ENCODE measurements at regions not wholly inside any gene's neighbourhood (a gene's known extent, or its start where the extent isn't known, plus 50 kb on each side); places are given as distances from the start of the nearest gene placed in this dataset.

- no peaks in the 10 kb centered on the region for H3K36me3 ChIP-seq (ENCODE audit: control insufficient read depth in 2 of 2, extremely low read depth in 1 of 2, insufficient read depth in 2 of 2, low read length in 2 of 2)
- no peaks in the 10 kb centered on the region for H3K9me1 ChIP-seq (ENCODE audit: control insufficient read depth, extremely low read depth, insufficient read depth, low read length)
- no peak overlapping the region for H2AFZ ChIP-seq (ENCODE audit: control insufficient read depth, low read length)
- FAIRE-seq (no peak), DNase-seq (ENCODE audit: low read depth, low spot score) (no peak)
- H3K9me3 ChIP-seq (ENCODE audit: control insufficient read depth, low read depth, low read length), result no peaks in the 10 kb centered on the region
- no peaks in the 10 kb centered on the region for H3K27me3 ChIP-seq (ENCODE audit: control insufficient read depth, extremely low read depth, insufficient read depth, low read length)
- no peaks in the 10 kb centered on the region for H3K79me2 ChIP-seq (ENCODE audit: control insufficient read depth, insufficient read depth, low read length)
- H3K27ac ChIP-seq (ENCODE audit: control insufficient read depth, insufficient read depth, low read length), result no peak overlapping the region
- no peak overlapping the region for H3K9ac ChIP-seq (ENCODE audit: control insufficient read depth, extremely low read depth, insufficient read depth, low read length)
- H3K4me1 ChIP-seq (ENCODE audit: control insufficient read depth, extremely low read depth, insufficient read depth, low read length), result peaks cover 16% of the 10 kb centered on the region
- H3K4me2 ChIP-seq (ENCODE audit: control insufficient read depth, extremely low read depth, insufficient read depth, low read depth, low read length), result no peak overlapping the region
- no peak overlapping the region for H3K4me3 ChIP-seq (ENCODE audit: control insufficient read depth in 2 of 3, extremely low read depth in 1 of 3, insufficient read depth in 2 of 3, low read depth in 1 of 3, low read length in 3 of 3)
- TF ChIP-seq EZH2 (IDR thresholded peaks at IDR 0.05; ENCODE audit: low read length), result no peak
- TF ChIP-seq, protein P1, sequence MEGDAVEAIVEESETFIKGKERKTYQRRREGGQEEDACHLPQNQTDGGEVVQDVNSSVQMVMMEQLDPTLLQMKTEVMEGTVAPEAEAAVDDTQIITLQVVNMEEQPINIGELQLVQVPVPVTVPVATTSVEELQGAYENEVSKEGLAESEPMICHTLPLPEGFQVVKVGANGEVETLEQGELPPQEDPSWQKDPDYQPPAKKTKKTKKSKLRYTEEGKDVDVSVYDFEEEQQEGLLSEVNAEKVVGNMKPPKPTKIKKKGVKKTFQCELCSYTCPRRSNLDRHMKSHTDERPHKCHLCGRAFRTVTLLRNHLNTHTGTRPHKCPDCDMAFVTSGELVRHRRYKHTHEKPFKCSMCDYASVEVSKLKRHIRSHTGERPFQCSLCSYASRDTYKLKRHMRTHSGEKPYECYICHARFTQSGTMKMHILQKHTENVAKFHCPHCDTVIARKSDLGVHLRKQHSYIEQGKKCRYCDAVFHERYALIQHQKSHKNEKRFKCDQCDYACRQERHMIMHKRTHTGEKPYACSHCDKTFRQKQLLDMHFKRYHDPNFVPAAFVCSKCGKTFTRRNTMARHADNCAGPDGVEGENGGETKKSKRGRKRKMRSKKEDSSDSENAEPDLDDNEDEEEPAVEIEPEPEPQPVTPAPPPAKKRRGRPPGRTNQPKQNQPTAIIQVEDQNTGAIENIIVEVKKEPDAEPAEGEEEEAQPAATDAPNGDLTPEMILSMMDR (optimal IDR thresholded peaks at IDR 0.05 in 1 of 3, IDR thresholded peaks at IDR 0.05 in 1 of 3, conservative IDR thresholded peaks at IDR 0.05 in 1 of 3; ENCODE audit: extremely low read depth in 1 of 3, insufficient read depth in 2 of 3, low read length in 3 of 3), result no peak
- H4K20me1 ChIP-seq (ENCODE audit: control insufficient read depth, extremely low read depth, insufficient read depth, low read length), result no peaks in the 10 kb centered on the region
- dilution Hi-C loops (cut with MboI; ENCODE audit: extremely low pct_ligation_motif_present, low sequenced_read_pairs), result no loop called here
These were observed 54.6 kb upstream of the TNP1 start for GRCh38 chr2:216914491-216914890.

DNA sequence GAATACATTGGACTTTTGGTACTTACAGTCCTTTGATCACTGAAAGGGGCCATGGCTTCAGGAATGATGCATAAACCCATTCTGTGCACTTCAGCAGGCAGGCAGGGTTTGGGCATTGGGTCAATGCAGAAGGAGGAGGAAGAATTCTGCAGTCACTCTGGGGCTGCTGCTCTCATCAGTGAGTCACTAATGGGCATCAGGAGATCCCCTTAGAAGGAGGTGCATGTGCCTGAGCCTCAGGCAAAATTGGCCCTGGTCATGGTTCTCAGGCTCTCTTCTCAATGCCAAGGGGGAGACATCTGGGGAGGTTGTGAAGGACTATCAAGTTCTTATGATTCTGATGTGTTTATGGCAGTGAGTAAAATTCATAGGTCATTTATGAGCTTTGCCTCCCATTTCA, 52.0 kb upstream of the TNP1 start:
- Histone ChIP-seq H3K27me3 (ENCODE audit: control insufficient read depth, extremely low read depth, insufficient read depth, low read length) (no peaks in the 10 kb centered on the region), H2AFZ (ENCODE audit: control insufficient read depth, low read length) (no peak overlapping the region), H3K4me1 (ENCODE audit: control insufficient read depth, extremely low read depth, insufficient read depth, low read length) (no peaks in the 10 kb centered on the region), H4K20me1 (ENCODE audit: control insufficient read depth, extremely low read depth, insufficient read depth, low read length) (no peaks in the 10 kb centered on the region), H3K36me3 (ENCODE audit: control insufficient read depth in 2 of 2, extremely low read depth in 1 of 2, insufficient read depth in 2 of 2, low read length in 2 of 2) (no peaks in the 10 kb centered on the region), H3K27ac (ENCODE audit: control insufficient read depth, insufficient read depth, low read length) (no peak overlapping the region), H3K9me1 (ENCODE audit: control insufficient read depth, extremely low read depth, insufficient read depth, low read length) (no peaks in the 10 kb centered on the region), H3K4me3 (ENCODE audit: control insufficient read depth in 2 of 3, extremely low read depth in 1 of 3, insufficient read depth in 2 of 3, low read depth in 1 of 3, low read length in 3 of 3) (no peak overlapping the region), H3K4me2 (ENCODE audit: control insufficient read depth, extremely low read depth, insufficient read depth, low read depth, low read length) (no peak overlapping the region), H3K9ac (ENCODE audit: control insufficient read depth, extremely low read depth, insufficient read depth, low read length) (no peak overlapping the region), H3K79me2 (ENCODE audit: control insufficient read depth, insufficient read depth, low read length) (no peaks in the 10 kb centered on the region), H3K9me3 (ENCODE audit: control insufficient read depth, low read depth, low read length) (no peaks in the 10 kb centered on the region)
- dilution Hi-C loops (cut with MboI; ENCODE audit: extremely low pct_ligation_motif_present, low sequenced_read_pairs), result no loop called here
- FAIRE-seq (peak; percentile 20), DNase-seq (ENCODE audit: low read depth, low spot score) (no peak)
- TF ChIP-seq, protein P1 (optimal IDR thresholded peaks at IDR 0.05 in 1 of 3, IDR thresholded peaks at IDR 0.05 in 1 of 3, conservative IDR thresholded peaks at IDR 0.05 in 1 of 3; ENCODE audit: extremely low read depth in 1 of 3, insufficient read depth in 2 of 3, low read length in 3 of 3), result no peak
- no peak for TF ChIP-seq EZH2 (IDR thresholded peaks at IDR 0.05; ENCODE audit: low read length)

Measured in keratinocyte (primary cell).